Kidney (tissue), 13 donors: ENCODE measurements at regions not wholly inside any gene's neighbourhood (a gene's known extent, or its start where the extent isn't known, plus 50 kb on each side); places are given as distances from the start of the nearest gene placed in this dataset.

Experiments
- DNase-seq, 5 donors: peaks; one replicate each; pipeline ENCODE4 v3.0.0-alpha.2; 2013 to 2020
- FAIRE-seq: peaks from 2 replicates; lab custom pipeline; 2012; peaks lifted over from hg19 to GRCh38; lab: Jason Lieb, UNC
- H3K27ac ChIP-seq, 2 donors: one replicate each; pipeline ENCODE4 v1.7.0; 2013; ENCODE audit warnings: low read depth in 2 of 2, low read length in 2 of 2, inconsistent platforms in 1 of 2
- H3K27me3 ChIP-seq: one replicate; pipeline ENCODE4 v1.7.1; 2013; ENCODE audit warnings: low read length, inconsistent platforms; ENCODE audit not compliant: control insufficient read depth, insufficient read depth
- H3K36me3 ChIP-seq, 3 donors: one replicate each; pipeline versions ENCODE4 v1.7.0 to v1.7.1; 2013; ENCODE audit warnings: low read length in 3 of 3, control low read depth in 1 of 3, inconsistent platforms in 1 of 3; ENCODE audit not compliant: insufficient read depth in 3 of 3, control insufficient read depth in 2 of 3
- H3K4me1 ChIP-seq, 3 donors: one replicate each; pipeline versions ENCODE4 v1.7.0 to v1.7.1; 2013; ENCODE audit warnings: low read length in 3 of 3, inconsistent platforms in 1 of 3, low read depth in 1 of 3; ENCODE audit not compliant: control insufficient read depth in 2 of 3, insufficient read depth in 2 of 3
- H3K4me3 ChIP-seq, 3 donors: one replicate each; pipeline versions ENCODE4 v1.7.0 to v1.8.1; 2013; ENCODE audit warnings: low read length in 3 of 3, control low read depth in 1 of 3, inconsistent platforms in 1 of 3
- H3K9ac ChIP-seq, 3 donors: one replicate each; pipeline versions ENCODE4 v1.7.0 to v1.7.1; 2013; ENCODE audit warnings: low read length in 3 of 3, control low read depth in 1 of 3, inconsistent platforms in 1 of 3
- H3K9me3 ChIP-seq, 3 donors: one replicate each; pipeline versions ENCODE4 v1.7.0 to v1.7.1; 2013; ENCODE audit warnings: low read length in 3 of 3, control low read depth in 1 of 3, inconsistent platforms in 1 of 3; ENCODE audit not compliant: control insufficient read depth in 2 of 3, insufficient read depth in 1 of 3
- CTCF ChIP-seq: IDR thresholded peaks from 3 replicates; pipeline ENCODE4 v1.5.1; 2012; ENCODE audit warnings: mild to moderate bottlenecking, moderate library complexity, borderline replicate concordance; ENCODE audit not compliant: insufficient read depth; ENCODE audit errors: extremely low read depth
- intact Hi-C: fragments of 100-400 bp; cut with DNase I; formaldehyde crosslinking; loops from one replicate; pipeline ENCODE4 v1.11.1; 2022
- donor health status: control.
- donor health status: control.
- donor health status: control.
- donor health status: control.
- donor health status: control.
- donor health status: DM: yes; HTN: yes; CAD: no.
- donor health status: Normal renal cell carcinoma (clear cell type).

DNA sequence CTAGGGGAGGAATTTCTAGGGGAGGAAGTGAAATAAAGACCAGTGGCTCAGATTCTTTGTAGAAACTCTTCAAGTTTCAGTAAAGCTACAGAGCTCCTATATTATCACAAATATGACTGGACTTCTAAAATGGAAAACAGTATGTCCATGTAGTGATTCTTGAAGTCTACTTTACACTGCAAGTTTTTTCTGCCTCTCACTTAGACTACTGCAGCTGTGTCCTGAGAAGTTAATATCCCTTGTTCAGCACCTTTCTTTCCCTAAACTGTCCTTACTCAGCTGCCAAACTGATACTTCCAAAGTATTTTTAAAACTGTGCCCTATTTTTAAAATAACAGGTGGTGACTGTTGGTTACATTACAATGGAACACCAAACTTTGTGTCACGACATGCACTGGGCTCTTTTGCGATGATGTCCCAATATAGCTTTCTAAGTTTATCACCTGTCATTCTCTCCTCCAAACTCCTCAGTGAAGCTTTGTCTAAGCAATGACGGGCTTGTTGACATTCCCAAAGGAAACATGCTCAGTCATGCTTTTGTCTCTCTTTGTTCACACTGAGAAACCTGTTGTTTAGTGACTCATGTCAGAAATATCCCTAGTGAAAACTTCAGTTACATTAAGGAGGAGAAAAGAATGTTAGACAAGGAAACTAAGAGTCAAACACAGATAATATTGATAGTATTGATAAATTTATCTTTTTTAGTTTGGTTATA, 341.1 kb downstream of the ARL6IP6 start:
- intact Hi-C loops = no loop called here
- FAIRE-seq (no peak), DNase-seq (peak in 2 of 5 donors; percentile 8 to 10)
- H3K27ac ChIP-seq = no peak overlapping the region
- H3K9ac ChIP-seq = no peak overlapping the region
- no peak for TF ChIP-seq CTCF
- no peaks in the 10 kb centered on the region for H3K36me3 ChIP-seq
- no peak overlapping the region for H3K4me3 ChIP-seq
- H3K9me3 ChIP-seq = no peaks in the 10 kb centered on the region
- no peaks in the 10 kb centered on the region for H3K4me1 ChIP-seq
- H3K27me3 ChIP-seq = no peaks in the 10 kb centered on the region

DNA sequence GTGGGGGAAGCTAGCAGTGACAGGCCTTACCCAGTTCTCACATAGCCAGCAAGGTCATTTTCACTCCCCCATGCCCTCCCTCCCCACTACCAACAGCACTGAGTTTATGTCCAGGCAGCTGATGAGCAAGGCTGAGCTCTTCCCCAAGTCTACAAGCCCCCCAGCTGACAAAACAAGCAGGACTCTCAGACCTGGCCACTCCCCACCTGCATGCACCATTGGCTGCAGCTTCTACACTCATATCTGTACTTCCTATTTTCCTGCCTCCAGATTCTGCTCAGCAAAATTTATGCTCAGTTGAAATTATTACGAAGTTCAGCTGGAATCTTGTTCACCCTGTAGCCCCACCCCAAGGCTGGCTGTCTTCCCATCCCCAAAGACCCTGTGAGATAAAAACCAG, 339.3 kb downstream of the ARL6IP6 start:
- H3K36me3 ChIP-seq = no peaks in the 10 kb centered on the region
- no peaks in the 10 kb centered on the region for H3K4me1 ChIP-seq
- no peak overlapping the region for H3K4me3 ChIP-seq
- TF ChIP-seq CTCF = no peak
- H3K27me3 ChIP-seq = no peaks in the 10 kb centered on the region
- DNase-seq (peak in 1 of 5 donors; percentile 2), FAIRE-seq (no peak)
- intact Hi-C loops = no loop called here
- no peaks in the 10 kb centered on the region for H3K9me3 ChIP-seq
- H3K9ac ChIP-seq = no peak overlapping the region
- no peak overlapping the region for H3K27ac ChIP-seq

DNA sequence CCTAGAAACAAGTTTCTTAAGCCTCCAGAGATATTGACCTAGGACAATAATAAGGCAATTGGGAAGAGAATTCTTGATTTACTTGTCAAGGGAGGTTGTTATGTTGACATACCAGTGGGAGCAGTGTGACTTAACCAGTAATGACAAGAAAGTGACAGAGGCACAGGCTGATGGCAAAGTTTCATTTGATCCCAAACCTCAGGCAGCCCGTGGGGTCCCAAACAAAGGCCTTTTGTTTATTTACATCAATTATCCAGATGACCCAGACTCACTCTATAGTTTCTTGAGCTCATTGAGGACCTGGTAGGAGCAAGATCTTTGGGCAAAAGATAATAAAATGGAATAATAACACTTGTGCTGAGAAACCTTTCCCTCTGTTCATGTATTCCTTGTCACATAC, 336.8 kb downstream of the ARL6IP6 start:
- Histone ChIP-seq H3K9me3 (no peaks in the 10 kb centered on the region), H3K36me3 (no peaks in the 10 kb centered on the region), H3K4me1 (no peaks in the 10 kb centered on the region), H3K27ac (no peak overlapping the region), H3K9ac (no peak overlapping the region), H3K4me3 (no peak overlapping the region), H3K27me3 (no peaks in the 10 kb centered on the region)
- TF ChIP-seq CTCF = no peak
- no peak for DNase-seq
- FAIRE-seq = no peak
- intact Hi-C loops = no loop called here
